T47D (cell line): ENCODE measurements at regions not wholly inside any gene's neighbourhood (a gene's known extent, or its start where the extent isn't known, plus 50 kb on each side); places are given as distances from the start of the nearest gene placed in this dataset.

Experiments used
- DNase-seq, 2 experiments: peaks; one replicate each; pipeline versions ENCODE4 v3.0.0 to v3.0.0-alpha.2; 2011 to 2012; ENCODE audit warnings: low read depth in 1 of 2, low spot score in 1 of 2
- JUND ChIP-seq: IDR thresholded peaks from 2 replicates; pipeline ENCODE4 v1.6.1; 2012; ENCODE audit warnings: low read depth
- in situ Hi-C: cut with HindIII; loops from 2 replicates; pipeline ENCODE4 v1.10.0; 2016; ENCODE audit warnings: low sequenced_read_pairs, low pct_unique_long_range_greater_than_20kb

DNA sequence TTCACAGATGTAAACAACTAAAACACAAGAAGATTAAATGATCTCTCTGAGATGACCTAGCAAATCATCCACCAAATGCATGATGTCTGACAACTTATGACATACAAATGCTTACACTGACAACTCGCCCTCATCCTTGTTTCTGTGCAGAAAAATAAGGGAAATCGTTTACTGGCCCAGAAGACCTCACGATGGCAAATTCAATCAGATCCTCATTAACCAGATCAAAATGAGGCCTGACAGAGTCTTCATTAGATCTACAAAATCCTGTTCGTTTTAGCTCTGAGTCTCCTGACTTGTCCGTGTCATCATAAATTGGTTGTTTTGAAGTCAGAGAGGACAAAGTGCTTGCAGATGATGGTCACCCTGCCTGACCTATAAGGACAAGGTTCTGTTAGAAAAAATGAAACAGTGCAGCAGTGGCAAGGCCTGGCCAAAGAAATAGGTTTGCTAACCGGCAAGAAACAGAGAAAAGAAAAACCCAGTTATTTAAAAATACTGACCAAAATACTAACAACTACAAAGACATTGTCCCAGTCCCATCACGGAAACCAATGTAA lies 109.5 kb downstream of the BTG1 start:
- TF ChIP-seq JUND: no peak

DNA sequence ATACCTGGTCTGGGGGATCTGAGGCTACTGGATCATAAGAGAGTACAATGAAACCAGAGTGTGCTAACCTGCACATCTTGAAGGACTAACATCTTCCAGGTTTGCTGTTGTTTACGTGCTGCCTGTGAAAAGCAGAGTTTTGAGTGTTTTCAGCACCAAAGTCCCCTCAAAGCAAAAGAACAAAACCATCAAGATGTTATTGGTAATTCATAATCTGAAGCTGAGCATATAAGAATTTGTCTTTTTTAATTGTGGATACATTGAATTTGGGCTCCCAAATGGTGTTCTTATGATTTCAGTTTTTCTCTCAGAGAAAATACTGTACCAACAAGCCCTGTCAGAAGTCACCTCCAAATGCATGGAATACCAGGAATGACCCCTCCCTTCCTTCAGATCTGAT lies 110.2 kb downstream of the BTG1 start:
- no peak for TF ChIP-seq JUND
- in situ Hi-C loops: no loop called here
- no peak for DNase-seq

More for the DNA sequence above, 109.5 kb downstream of the BTG1 start:
- in situ Hi-C loops: no loop called here
- DNase-seq: no peak

DNA sequence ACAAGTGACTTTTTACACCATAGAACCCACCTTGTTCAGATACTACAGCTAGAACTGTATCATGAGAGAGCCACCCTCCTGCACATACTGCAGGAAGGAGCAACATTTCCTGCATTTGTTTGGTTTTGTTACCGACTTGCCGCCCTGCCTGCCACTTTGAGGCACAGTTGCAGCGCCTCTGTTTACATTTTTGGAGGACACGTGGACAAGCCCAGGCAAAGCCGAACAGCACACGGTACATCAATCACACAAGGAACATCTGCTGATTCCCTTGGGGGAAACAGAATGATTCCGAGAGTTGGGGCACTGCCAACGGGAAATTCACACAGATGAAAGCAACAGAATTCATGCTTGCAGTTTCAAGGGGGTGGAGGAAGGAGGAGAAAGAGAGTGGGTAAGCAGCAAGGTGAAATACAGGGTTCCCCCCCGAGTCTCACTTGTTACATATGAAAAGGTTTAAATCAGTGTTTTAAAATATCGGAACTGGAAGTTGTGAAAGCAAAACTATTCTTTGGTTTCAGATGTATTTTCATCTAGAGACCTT lies 110.7 kb downstream of the BTG1 start:
- TF ChIP-seq JUND: no peak
- peak in 1 of 2 experiments; percentile 54 for DNase-seq
- in situ Hi-C loops: no loop called here

DNA sequence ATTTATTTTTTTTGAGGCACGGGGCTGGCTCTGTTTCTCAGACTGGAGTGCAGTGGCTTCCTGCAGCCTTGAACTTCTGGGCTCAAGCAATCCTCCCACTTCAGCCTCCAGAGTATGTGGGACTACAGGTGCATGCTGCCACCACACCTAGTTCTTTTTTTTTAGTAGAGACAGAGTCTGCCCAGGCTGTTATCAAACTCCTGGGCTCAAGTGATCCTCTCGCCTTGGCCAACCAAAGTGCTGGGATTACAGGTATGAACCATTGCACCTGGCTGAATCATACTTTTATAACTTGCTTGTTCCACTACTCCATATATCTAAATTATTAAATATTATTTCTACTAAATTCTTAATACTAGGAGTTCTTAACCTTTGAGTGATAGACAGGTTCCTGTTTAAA lies 111.6 kb downstream of the BTG1 start:
- no peak for TF ChIP-seq JUND
- in situ Hi-C loops: no loop called here

DNA sequence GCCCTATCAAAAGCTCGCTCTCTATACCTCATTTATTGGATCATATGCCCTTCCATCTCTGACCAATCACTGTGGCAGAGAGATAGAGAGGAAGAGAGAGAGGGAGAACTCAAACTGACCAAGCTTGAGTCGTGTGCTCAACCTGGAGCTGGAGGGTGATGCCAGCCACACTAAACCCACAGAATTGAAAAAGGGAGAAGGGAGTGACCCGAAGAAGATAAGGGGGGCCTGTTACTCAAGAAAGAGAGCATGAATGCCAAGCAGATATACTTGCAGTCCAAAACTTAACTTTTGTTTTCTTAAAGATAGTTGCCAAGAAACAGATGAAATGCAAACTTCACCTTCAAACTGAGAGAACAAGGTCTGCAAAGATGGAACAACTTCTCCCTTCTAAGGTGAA lies 112.7 kb downstream of the BTG1 start:
- no peak for DNase-seq
- in situ Hi-C loops: no loop called here

More for the DNA sequence above, 111.6 kb downstream of the BTG1 start:
- no peak for DNase-seq

DNA sequence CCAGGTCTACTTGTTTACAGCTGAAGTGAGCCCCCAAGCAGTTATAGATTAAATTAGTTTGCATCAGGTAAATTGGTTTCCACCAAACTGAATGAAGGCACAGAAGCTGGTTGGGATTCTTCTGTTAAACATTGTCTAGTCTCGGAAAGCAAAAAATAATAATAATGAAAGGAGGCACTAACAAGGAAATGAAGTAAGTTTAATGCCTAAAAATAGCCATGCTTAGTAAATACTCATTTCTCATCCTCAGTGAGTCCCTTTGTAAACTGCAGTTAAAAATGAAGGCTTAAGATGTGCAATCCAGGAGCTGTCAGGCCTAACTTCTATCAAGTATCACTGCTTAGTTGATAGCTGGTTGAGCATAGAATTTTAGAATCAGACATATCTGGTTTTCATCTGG lies 113.5 kb downstream of the BTG1 start:
- no peak for DNase-seq
- in situ Hi-C loops: no loop called here
- no peak for TF ChIP-seq JUND

More for the DNA sequence above, 112.7 kb downstream of the BTG1 start:
- TF ChIP-seq JUND: no peak

DNA sequence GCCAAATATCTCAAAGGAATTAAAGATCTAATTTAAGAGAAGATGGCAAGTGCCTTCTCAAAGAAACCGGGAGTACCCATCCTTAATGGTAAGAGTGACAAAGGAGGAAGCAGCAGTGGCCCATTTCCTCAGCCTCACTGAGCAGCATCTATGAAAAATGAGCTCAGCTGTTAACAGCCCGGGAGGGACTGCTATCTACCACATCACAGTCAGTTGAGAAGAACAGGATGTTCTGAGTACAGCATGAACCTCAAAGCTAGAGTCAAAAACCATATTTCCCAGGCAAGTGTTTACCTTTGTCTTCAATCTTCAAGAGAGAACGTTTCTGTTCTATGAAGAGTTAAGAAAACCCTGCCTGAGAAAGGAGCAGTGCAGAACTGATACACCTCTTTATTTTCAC lies 115.0 kb downstream of the BTG1 start:
- in situ Hi-C loops: no loop called here
- no peak for TF ChIP-seq JUND
- peak in 1 of 2 experiments; percentile 40 for DNase-seq

DNA sequence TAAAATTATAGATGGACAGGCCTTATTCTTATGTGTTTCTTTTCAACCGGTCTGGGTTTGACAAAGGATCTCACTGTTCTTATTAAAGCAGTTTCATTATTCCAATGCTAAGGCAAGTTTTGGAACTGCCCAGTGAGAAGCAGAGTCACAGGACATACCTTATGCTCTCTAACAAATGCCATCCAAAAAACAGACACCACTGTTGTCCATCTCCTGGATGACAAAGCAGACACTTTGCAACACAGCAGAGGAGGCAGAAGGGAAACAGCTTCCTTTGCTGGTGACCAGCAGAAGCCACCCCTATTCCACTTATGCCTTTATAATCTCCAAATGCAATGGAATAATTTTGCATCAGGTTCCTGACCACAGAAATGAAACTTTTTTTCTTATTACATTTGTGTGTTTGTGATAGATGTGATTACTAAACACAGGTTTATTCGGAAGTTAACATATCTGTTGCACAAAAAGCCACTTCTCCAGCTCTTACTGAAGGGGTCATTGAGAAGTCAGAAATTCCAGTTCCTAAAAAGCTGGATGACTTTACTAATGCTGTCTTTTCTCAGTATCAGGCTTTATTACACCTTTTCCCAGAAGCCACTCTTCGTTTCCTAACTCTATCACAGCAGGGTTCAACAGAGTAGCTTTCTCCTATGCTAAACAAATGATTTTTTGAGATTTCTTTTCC lies 115.6 kb downstream of the BTG1 start:
- in situ Hi-C loops: no loop called here
- no peak for DNase-seq
- no peak for TF ChIP-seq JUND

DNA sequence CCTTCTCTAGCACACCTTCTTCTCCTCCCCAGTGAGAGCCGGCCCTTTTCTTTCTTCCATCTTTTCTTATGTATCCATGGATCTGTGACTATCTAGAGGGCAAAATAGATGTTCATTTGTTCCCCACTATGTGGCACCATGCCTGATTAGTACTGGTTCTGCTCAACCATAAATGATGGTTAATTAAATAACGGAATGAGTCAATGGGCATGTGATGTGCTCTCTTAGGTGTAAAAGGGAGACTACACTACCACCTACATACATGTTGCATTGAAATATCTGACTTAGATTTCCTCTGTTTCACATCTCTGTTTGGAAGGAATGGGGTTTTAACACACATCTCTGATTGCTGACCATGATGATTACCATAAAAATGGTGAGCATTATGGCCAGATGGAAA lies 116.5 kb downstream of the BTG1 start:
- in situ Hi-C loops: no loop called here
- no peak for TF ChIP-seq JUND

DNA sequence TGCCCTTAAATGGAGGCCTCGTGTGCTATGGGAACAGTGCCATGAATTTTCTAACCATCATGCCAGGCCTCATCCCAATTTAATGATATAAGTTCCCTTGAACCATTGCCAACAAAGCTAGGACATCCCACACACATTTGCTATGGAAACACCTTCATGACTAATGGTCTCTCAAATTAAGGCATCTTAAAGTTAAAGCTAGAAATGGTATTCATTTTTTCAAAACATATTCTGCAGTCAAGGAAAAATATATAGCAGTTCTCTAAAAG lies 117.3 kb downstream of the BTG1 start:
- no peak for DNase-seq
- in situ Hi-C loops: no loop called here
- no peak for TF ChIP-seq JUND

More for the DNA sequence above, 116.5 kb downstream of the BTG1 start:
- DNase-seq: no peak

DNA sequence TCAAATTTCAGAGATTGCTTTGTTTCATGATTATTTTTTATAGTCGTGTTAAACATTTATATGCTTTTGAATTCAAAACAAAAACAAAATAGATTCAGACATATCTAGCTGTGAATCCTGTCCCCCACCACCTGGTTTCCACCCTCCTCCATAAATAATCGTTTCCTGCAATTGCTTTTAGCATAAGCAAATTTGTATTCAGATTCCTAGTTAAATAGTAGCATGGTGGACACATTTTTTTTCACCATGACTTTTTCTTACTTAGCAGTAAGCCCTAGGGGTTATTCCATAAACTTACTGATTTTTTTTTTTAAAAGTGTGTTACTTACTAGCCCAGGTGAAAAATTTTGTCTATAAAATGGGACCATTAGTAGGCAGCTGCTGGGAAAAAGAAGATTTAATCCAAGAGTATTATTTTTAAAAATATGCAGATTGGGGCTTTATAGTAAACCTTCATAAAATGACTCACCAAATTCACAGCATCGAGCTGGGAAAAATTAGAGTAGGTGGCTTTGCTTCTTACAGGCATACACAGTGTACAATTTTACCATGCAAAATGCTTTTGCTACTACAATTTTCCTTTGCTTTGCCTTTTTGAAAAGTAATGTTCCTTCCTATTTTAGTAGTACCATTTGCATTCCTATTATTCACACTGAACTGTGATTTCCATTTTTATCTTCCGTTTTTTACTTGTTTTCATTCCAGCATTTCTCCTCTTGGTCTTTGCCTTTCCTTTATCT lies 117.8 kb downstream of the BTG1 start:
- DNase-seq: no peak
- TF ChIP-seq JUND: no peak
- in situ Hi-C loops: no loop called here

DNA sequence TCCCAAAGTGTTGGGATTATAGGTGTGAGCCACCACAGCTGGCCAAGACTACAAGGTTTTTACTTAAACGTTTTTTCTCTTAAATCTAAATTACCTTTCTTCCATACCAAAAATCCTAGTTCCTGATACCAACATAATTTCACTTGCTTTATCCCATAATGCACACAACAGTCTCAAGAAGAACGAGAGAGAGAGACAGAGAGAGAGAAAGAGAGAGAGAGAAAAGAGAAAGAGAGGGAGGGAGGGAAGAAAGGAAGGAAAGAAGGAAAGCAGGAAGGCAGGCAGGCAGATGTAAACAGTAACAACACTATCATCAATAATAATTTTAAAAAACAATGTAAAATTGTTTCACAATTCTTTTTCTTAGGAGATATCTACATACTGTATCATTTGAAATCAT lies 118.4 kb downstream of the BTG1 start:
- TF ChIP-seq JUND: no peak
- DNase-seq: no peak
- in situ Hi-C loops: no loop called here
